ENCODE measurements at regions not wholly inside any gene's neighbourhood (a gene's known extent, or its start where the extent isn't known, plus 50 kb on each side); places are given as distances from the start of the nearest gene placed in this dataset.

DNA sequence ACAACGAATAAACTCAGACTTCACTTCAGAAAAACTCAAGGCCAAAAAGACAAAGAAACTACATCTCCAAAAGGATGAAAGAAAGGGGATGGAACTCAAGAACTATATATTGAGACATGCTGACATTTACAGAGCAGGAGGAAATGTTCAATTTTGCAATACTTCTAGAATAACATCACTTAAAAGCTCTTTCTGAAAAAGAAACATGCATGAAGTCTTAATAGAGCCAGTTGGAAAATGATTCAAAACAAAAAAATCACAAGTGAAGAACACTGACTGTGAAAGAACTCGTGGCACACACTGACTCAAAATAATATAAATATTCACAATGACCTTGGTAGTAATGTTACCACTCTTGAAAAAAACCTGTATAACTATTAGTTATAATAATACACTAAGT lies 267.8 kb upstream of the NREP start:
- no peak for DNase-seq

DNA sequence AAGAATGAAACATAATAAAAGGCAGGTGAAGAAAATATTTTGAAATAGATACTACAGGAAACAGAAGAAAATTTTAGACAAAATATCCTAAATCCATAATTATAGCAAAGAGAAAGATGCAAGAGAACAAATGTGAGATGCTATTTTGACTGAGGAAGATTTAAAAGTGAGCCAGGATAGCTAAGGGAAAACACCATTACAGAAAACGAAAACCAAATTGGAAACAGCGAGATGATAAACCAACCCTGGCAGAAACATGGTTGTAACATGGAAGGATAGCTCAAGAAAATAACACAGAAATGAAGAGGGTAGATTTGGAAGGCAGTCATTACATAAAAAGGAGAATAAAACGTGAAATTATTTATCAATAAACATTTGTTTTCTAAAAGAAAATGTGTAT lies 267.2 kb upstream of the NREP start:
- no peak for DNase-seq

DNA sequence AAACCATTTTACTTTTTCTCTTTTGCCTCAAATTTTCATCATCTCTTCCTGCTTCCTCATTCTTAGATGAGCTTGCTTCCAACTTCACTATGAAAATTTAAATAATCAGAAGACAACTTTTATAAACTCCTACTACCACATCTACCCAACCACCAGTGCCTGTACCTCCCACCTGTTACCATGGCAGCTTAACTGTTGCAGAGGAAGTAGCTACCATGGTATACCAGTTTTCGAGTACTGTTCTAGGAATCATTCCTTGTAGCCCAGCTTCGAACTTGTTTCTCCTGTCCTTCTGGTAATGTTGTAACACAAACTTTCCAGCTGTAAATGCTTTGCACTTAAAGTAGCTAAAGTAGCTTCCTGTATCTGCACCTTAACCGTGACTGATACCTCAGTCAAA lies 266.8 kb upstream of the NREP start:
- DNase-seq = no peak

DNA sequence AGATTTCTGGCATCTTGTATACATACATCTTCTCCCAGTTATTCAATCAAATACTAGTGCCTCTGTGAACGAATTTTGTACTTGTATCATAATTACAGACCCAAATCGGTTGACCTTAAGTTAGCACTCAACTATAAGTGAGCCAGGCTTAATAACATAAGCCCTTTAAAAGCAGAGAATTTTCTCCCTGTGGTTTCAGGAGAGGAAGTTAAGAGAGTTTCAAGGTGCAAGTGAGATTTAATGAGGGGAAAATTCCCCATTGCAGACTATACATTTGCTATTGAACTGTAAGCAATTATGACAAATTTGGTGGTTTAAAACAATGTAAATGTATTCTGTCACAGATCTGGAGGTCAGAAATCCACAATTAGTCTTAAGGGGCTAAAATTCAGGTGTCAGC lies 261.9 kb upstream of the NREP start:
- DNase-seq = no peak

DNA sequence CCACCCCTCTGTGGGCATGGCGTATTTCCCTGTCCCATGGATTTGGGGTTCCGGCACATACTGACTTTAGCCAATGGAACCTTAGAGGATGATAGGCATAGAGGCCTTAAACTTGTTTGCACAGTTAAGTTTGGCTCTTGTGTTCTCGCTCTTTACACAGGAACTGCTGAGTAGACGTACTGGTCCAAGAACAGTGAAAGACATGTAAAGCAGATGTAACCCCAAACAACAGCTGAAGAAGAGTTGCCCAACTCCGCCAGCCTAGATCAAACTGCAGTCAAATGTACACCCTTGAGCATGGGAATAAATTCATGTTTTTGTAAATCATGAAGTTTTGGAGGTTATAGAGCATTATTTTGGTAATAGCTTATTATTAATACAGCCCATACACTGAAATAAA lies 260.0 kb upstream of the NREP start:
- DNase-seq = no peak

DNA sequence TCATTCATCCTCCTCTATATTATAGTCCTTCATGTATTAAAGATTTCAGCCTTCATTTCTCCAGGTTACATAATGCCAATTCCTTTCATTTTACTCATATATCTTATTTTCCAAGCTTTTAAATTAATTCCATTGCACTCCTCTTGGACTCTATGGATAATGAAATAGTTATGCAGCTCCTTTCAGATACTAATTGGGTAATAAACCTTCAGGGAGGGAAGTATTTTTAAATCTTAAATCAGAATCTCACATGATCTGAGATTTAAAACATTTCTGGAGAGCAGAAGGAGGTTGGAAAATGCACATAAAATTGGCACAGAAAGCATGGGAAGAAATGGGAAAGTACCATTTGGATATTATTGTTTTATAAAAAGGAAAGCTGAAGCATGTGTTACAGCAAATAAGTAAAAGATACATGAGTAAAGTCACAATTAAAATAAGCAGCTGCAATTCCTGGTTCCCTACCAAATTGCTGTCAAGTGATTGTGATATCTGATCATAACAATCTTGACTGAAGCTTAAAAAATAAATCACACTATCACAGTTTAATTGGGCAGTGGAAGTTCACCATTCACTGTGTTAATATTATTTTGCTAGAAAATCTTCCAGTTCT lies 257.9 kb upstream of the NREP start:
- DNase-seq = no peak

DNA sequence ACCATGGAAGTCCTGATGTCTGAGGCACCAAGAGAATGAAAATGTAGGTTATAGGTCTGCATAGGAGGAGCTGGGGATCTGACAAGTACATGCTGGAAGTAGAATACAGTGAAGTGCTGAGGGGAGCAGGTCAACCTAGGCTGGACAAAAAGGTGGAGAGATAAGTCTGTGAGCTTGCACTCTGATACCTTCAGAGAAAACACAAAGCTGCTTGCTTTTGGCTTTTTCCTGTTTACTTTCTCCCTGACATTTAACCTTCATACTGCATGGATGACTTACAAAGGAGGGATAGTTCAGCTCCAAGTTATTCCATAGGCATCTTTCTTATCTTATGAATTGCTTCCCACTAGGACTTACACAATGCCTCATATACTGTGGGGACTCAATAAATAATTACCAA lies 256.7 kb upstream of the NREP start:
- DNase-seq = no peak

DNA sequence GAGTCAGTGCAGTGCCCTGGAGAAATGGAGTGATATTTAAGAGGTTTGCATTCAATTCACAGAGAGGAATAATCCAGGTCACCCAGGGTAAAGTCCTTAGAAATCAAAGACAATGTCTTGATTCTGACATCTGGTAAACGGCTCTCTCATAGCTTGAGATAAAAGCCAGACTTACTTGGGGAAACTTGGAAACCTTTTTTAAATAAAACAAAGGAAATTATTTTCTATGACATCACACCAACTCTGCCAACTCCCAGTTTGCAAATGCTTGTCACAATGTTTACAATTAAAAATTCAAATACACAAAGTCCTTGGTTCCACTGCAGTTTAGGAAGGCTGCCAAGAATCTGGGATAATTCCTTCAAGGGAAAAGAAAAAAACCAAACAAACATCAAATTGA lies 255.1 kb upstream of the NREP start:
- no peak for DNase-seq

DNA sequence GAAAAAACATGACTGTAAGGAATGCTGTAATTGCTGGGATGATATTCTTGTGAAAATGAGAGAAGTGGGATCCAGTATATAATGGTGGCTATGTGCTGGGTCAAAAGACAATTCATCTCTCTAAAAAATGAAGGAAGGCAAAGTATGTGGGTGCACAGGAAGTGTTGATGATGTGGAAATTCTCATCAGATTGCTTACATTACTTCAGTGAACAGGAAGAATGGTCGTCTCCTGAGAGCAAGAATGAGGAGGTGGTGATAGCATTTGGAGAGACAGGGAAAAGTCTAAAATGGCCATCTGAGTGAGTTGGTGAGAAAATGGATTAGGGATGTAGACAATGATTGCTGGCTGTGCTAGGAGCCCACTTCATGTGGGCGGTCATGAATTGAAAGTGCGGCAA lies 253.5 kb upstream of the NREP start:
- no peak for DNase-seq

DNA sequence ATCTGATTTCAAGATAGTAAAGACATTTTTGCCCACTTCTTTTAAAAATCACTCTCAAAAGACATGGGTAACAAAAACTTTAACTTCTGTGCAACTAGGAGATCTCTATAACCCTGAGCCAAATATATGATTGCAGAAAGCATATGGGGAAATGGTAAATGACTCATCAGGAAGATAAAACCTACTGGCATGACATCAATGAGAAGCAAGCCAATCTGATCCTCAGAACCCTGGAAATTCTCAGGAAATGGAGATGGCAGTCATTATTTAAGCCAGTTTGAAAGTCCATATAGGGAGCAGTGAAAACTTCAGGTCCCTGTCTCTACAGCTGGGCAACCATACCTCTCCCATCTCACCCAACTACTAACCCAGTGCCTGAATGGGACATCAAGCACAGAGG lies 249.7 kb upstream of the NREP start:
- no peak for DNase-seq

DNA sequence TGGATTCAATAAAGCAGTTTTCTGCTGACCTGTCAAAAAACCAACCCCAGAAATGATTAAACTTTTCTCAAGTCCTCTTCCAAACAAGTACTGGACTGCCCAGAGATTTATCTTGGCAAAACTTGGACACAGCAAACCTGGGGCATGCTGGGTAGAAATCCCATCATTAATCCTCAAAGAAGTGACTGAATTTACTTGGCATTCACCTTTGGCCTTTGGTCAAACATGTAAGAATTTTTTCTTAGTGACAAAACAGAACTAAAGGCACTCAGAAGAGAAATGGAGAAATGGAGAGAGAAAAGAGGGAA lies 248.6 kb upstream of the NREP start:
- DNase-seq = no peak

DNA sequence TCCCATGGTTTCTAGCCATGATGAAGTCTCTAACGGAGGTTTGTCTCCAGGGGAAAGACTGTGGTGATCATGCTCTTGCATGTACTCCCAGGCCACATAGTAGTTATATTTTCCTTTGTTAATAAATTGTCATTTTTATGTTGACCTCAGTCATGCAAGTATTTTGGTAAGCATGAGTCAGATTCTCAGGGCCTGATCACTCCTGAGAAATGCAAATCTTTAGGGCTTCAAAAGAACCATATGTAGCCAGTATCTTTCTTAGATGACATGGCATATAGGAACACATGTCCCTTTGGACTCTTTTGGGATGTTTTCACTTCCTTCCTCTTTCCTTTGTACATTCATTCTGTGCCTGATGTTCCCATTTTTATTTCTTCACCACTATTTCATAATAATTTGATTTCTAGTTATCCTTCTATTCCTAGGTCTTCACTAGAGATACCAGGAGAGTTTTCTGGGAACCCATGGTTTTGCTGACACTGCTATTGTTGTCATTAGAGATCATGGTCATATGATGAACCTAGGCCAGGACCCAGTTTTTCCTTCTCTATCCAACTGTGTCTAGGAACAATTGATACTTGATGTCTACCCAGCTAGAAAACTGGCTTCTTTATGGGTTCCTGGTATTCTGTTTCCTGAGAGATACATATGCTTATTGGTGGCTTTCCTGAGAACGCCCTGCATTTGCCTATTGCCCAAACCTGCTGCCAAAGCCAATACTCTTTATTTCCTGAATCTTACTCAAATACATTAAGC lies 248.1 kb upstream of the NREP start:
- no peak for DNase-seq

DNA sequence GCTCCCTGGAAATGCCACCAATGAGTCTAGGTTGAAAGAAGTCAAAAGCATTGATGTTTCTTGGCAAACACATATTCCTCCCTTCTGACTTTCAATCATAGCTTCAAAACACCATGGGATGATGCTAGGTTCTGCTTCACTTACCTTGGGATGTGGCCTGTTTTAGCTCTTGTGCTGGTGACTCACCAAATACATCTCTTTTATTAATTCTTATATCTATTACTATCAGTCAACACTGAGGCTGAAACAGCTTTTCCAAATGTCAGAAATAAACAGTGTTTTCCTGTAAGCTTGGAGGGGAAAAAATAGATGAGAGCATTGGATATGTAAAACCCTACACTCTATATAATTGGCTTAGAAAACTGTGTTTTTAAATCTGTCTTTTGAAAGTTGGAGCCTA lies 245.4 kb upstream of the NREP start:
- DNase-seq = no peak

DNA sequence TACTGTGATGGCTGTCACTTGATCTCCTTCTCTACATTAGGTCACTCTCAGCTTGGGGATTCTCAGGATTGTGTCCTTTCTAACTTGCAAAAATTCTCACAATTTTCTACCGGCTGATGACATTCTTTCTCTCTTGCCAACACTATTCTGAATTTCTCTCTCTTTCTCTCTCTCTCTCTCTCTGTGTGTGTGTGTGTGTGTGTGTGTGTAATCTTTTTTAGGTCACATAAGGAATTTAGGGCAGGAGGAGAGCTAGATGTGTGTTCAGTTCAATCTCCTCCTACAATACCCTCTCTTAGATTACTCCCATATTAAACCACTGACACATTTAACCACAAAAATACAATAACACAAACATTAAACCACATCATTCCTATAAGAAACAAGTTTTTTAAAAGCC lies 242.3 kb upstream of the NREP start:
- DNase-seq = no peak

DNA sequence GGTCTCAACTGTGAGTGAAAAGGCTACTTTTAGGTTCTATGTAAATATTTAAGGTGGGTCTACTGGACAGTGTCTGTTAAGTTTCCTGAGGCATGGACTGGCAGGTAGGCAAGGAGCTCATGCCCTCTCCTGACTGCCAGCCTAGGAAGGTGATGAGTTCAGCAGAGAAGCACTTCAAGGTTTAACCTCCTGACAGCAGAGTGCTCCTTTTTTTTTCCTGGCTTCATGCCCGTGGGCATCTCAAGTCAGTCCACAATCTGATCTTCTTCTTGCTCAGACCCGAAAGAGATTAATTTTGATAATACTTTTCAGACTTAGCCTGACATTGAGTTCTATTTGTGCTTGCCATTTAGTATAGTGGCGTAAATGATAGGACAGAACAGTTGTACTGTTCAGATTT lies 241.9 kb upstream of the NREP start:
- no peak for DNase-seq

DNA sequence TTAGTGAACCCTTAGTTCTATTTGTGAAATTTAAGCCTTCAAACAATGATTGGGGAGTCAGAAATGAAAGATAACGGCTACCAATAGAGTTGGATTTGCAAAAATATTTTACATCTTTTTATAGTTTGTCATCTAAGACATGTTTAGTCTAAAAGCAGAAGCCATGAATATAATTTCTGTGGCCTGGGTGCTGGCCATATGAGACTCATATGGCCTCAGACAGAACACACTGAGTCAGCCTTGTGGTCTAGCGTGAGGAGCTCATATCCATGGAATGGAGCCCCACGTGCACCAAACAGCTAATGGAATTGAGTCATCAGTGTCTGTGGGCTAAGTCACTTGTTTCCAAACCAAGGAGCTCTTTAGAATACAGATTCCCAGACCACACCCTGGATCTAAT lies 240.7 kb upstream of the NREP start:
- DNase-seq = no peak

DNA sequence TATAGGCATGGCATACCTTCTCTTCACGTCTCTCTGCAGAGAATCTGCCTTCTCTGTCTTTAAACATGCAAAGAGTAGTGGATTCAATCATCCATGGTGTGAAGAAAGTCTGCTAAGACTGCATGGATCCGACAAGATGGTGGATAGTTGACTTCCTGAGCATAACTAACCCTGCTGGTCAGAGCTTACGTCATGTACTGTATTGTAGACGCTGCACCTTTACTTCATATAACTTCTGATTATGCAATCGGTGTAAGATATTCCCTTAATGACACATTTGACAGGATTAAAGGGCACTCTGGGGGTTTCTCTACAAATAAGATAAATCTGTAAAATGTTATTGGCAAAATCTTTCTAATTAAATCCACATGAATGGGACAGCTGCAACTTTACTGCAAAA lies 240.3 kb upstream of the NREP start:
- no peak for DNase-seq

DNA sequence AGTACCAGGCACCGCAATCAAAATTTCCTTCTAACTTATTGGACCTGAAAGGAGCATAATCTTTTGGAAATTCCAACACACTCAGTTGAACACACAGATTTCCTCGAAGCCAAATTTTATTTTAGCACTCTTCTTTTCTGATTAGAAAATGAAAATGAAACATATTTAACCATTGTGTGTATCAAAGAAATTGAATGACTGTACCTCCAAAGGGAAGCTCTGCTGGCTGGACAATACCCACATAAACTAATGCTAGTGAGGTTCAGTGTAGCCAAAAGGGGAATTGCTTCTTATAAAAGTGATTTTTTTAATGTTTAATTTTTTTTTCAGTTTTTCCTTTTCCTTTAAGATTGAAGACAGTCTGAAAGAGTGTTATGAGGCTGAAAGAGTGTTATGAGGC lies 239.6 kb upstream of the NREP start:
- no peak for DNase-seq

DNA sequence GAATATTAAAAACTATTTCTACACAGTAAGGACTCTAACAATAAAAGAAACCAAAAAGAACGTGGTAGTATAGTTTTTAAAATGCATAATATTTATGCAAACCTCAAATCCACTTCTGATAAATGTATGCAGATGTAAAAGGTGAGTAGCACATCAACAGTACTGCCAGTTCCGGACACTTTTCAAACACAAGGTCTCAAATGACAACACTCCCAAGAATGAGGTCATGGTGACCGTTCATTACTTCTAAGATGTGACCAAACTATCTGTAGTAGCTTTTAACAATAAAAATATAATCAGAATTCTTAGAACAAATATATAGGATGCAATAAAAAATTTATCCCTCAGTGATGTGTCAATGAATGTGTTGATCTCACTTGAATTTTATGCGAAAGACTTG lies 238.7 kb upstream of the NREP start:
- DNase-seq = no peak

DNA sequence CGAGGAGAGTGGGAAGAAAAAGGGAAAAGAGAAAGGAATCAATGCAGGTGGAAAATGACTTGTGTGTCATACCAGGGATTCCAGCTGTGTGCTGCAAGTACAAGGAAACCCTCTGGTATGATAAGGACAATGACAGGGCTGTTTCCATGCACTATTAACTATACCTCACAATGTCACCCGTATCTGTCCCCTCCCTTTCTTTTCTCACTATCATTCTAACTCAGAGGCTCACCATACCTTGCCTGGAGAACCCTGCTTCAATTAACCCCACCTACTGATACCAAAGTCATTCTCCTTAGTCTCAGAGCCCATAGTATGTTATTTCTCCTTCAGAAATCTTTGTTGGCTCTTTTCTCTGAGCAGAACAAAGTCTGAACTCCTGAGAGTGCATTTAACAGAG lies 236.2 kb upstream of the NREP start:
- no peak for DNase-seq

DNA sequence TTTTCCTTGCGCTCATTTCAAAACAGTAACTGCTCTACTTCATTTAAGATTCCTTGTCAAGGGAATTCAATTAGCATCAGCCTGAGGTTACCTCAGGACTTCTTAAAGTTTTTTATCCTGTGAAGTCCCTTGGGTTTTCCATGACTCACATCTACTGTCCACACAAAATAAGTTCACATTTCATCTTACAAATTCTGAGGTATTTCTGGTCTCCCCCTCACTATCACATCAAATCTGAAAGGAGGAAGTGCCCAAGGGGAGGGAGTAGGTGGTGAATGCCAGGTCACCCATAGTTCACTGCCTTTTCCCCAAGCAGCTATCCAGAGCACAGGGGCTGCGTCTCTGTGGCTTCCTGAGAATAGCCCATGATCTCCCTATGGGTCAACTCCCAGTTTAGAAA lies 227.1 kb upstream of the NREP start:
- DNase-seq = no peak

DNA sequence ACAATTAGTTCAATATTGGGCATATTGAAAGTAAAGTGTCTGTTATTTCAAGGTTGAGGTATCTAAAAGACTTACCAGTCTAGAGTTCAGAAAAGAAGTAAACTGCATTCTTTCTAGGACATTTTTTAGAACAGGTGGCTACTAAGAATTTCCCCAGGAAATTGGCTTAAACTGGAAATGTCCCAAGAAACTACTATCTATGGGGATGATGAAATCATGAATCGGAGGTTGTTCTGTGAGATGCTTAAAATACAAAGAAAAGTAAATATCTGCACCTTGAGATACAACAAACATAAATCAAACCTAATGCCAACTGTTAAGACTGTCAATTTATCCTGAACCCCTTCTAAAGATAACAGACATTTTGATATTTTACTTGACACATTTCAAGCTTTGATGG lies 226.5 kb upstream of the NREP start:
- DNase-seq = no peak

DNA sequence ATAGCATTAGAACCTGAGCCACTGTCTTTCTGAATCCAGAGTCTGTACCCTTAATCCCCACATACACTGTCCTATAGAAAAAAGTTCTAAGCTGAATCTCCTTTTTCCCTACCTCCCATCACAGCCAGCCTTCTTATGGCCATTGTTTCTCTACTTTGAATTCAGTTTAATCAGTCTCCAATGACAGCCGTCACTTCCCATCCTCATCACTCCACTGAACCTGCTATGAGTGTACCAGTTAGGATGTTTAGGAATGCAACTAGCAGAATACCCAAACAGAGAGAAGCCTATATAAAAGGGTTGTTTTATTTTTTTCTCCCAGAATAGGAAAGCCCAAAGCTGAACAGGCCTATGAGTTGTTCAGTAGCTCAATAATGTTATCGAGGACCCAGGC lies 220.4 kb upstream of the NREP start:
- no peak for DNase-seq

DNA sequence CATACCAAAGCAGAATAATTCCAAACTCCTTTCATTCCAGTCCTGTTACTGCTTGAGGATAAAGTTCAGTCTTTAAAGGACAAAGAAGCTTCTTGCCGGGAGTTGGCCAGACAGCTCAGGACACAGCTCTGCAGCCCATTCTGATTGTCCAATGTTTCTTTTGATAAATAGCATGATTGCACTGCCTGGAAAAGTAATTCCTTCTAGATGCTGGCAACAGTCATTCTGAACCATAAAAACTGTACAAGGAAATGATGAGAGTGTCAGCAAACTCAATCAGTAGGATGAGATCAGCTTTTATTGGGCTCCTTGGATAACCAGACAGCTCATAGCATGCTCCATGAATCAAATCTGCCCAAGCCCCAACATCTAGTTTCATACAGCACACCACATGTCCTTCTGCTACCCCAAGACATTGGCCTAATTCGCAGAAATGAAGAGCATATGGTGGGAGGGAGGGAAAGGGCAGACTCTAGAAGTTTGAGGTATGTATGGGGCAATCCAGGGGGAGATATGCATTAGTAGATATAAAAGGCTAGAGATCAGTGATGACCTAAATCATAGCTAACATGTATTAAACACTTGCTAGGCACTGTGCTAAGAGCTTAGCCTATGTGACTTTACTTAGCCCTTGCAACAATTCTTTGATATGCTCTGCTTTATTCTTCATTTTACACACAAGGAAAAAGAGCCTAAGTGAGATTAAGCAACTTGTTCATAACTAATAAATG lies 219.9 kb upstream of the NREP start:
- DNase-seq = no peak

DNA sequence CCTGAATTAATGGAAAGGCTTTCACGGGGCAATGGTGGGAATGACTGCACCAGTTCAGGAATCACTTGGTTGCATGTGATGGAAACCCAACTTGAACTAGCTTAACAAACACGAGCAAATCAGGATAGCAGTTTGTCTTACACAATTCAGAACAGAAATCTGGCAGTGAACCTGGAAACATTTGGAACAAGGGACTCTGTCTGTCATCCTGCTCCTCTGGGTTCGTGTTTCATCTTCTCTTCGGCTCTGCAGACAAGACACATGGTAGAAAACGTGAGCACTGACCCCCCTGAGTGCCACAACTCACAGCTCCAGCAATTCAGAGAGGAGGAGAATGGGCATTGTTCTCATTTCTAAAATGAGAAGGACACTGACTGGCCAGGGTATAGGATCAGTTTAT lies 218.1 kb upstream of the NREP start:
- no peak for DNase-seq
